Endothelial cell of umbilical vein (primary cell): ENCODE measurements at regions not wholly inside any gene's neighbourhood (a gene's known extent, or its start where the extent isn't known, plus 50 kb on each side); places are given as distances from the start of the nearest gene placed in this dataset.
"Not testable (repeated sequence)": the region's sequence is repeated elsewhere in the genome, so short reads cannot be mapped to it uniquely, and the experiment has no call there.

Experiments
- BruUV-seq: library from RNA; stranded (reverse); fragments of 400-500 nt; replicated peaks from 2 replicates; lab custom pipeline; 2021; lab: Mats Ljungman, UMichigan
- CTCF ChIA-PET: fragments of 300-600, 350-600 bp; sonication (Branson Sonifier 250); formaldehyde crosslinking; loops from one replicate; lab custom pipeline; 2021; ENCODE audit warnings: antibody characterized with exemption, inconsistent platforms; lab: Charles Lee
- POLR2A ChIA-PET: fragments of 300-600, 350-600 bp; sonication (Branson Sonifier 250); formaldehyde crosslinking; loops from one replicate; lab custom pipeline; 2021; ENCODE audit warnings: antibody characterized with exemption, inconsistent platforms; lab: Charles Lee
- DNase-seq: peaks from one replicate; pipeline ENCODE4 v3.0.0-alpha.2; 2011; ENCODE audit warnings: low read depth, low spot score
- FAIRE-seq: peaks from 2 replicates; lab custom pipeline; 2011; peaks lifted over from hg19 to GRCh38; lab: Jason Lieb, UNC
- H2AFZ ChIP-seq: 2 replicates; pipeline ENCODE4 v1.6.0; 2012; ENCODE audit warnings: low read depth, low read length, control low read depth, inconsistent platforms
- H3K27ac ChIP-seq: 2 replicates; pipeline ENCODE4 v1.5.1; 2011; ENCODE audit warnings: low read depth, mild to moderate bottlenecking, control low read depth, low read length, moderate library complexity; ENCODE audit not compliant: insufficient read depth
- H3K27me3 ChIP-seq, 2 experiments: 2 replicates each; pipeline versions ENCODE4 v1.6.0 to v1.6.1; 2011; ENCODE audit warnings: low read length in 2 of 2, mixed read lengths in 1 of 2; ENCODE audit not compliant: control insufficient read depth in 2 of 2, insufficient read depth in 2 of 2
- H3K36me3 ChIP-seq, 2 experiments: 2 replicates in 1 of 2; 3 replicates in 1 of 2; pipeline ENCODE4 v1.5.1; 2011; ENCODE audit warnings: low read length in 2 of 2, mild to moderate bottlenecking in 1 of 2, moderate library complexity in 1 of 2; ENCODE audit not compliant: control insufficient read depth in 2 of 2, insufficient read depth in 2 of 2; ENCODE audit errors: extremely low read depth in 1 of 2
- H3K4me1 ChIP-seq: 3 replicates; pipeline ENCODE4 v1.5.1; 2011; ENCODE audit warnings: mild to moderate bottlenecking, low read length; ENCODE audit not compliant: control insufficient read depth, insufficient read depth; ENCODE audit errors: extremely low read depth
- H3K4me2 ChIP-seq: 2 replicates; pipeline ENCODE4 v1.6.1; 2011; ENCODE audit warnings: low read length, control low read depth, mixed read lengths; ENCODE audit not compliant: insufficient read depth
- H3K4me3 ChIP-seq, 3 experiments: fragments of 200-600 bp in 1 of 3; sonication (generic), shearing (Covaris generic) in 1 of 3; replicated peaks in 1 of 3; 2 replicates each; pipeline ENCODE4 v1.5.1; 2011 to 2016; ENCODE audit warnings: control low read depth in 3 of 3, low read length in 3 of 3, mild to moderate bottlenecking in 2 of 3, inconsistent platforms in 1 of 3, low read depth in 1 of 3, moderate library complexity in 1 of 3; ENCODE audit not compliant: insufficient read depth in 1 of 3
- H3K79me2 ChIP-seq: 2 replicates; pipeline ENCODE4 v1.6.0; 2012; ENCODE audit warnings: low read length, inconsistent platforms; ENCODE audit not compliant: control insufficient read depth, insufficient read depth
- H3K9ac ChIP-seq: replicated peaks from 2 replicates; pipeline ENCODE3; 2011; ENCODE audit warnings: low read length, control low read depth; ENCODE audit not compliant: insufficient read depth; ENCODE audit errors: extremely low read depth
- H3K9me1 ChIP-seq: replicated peaks from 3 replicates; pipeline ENCODE4 v1.6.0; 2011; ENCODE audit warnings: mild to moderate bottlenecking, low read length; ENCODE audit not compliant: control insufficient read depth, insufficient read depth; ENCODE audit errors: extremely low read depth
- H3K9me3 ChIP-seq: replicated peaks from 2 replicates; pipeline ENCODE4 v1.5.1; 2012; ENCODE audit warnings: low read length, inconsistent platforms; ENCODE audit not compliant: control insufficient read depth, insufficient read depth
- H4K20me1 ChIP-seq: replicated peaks from 2 replicates; pipeline ENCODE3; 2011; ENCODE audit warnings: mild to moderate bottlenecking, low read length; ENCODE audit not compliant: control insufficient read depth, insufficient read depth; ENCODE audit errors: extremely low read depth
- MAX ChIP-seq: IDR thresholded peaks from 2 replicates; pipeline ENCODE4 v1.6.1; 2011; ENCODE audit not compliant: insufficient read depth, insufficient read length
- MYC ChIP-seq: IDR thresholded peaks from one replicate; pipeline ENCODE4 v1.6.1; 2011; ENCODE audit warnings: mild to moderate bottlenecking, low read depth, low read length
- dilution Hi-C: fragments of 300-500 bp; cut with MboI; formaldehyde crosslinking; loops from one replicate; pipeline ENCODE4 v1.15.0; 2019; ENCODE audit warnings: low sequenced_read_pairs; ENCODE audit not compliant: extremely low pct_ligation_motif_present
- intact Hi-C: fragments of 100-400 bp; cut with micrococcal nuclease; formaldehyde crosslinking; loops from one replicate; pipeline ENCODE4 v1.10.0; 2022

DNA sequence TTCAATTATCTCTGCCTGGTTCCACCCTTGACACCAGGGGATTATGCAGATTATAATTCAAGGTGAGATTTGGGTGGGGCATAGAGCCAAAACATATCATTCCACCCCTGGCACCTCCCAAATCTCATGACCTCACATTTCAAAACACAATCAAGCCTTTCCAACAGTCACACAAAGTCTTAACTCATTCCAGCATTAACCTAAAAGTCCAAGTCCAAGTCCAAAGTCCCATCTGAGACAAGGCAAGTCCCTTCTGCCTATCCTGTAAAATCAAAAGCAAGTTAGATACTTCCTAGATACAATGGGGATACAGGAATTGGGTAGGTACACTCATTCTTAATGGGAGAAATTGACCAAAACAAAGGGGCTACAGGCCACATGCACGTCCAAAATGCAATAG is 73.7 kb upstream of the SLC24A3 start:
- FAIRE-seq, result no peak
- dilution Hi-C loops (no loop called here), intact Hi-C loops (no loop called here)
- H3K27ac ChIP-seq, result no peak overlapping the region
- no peak overlapping the region for H3K4me2 ChIP-seq
- BruUV-seq, result no TSS peak
- ChIA-PET CTCF (no interaction called here), POLR2A (no interaction called here)
- no peak overlapping the region for H3K4me3 ChIP-seq
- no peaks in the 10 kb centered on the region for H3K4me1 ChIP-seq
- no peaks in the 10 kb centered on the region for H3K27me3 ChIP-seq
- no peaks in the 10 kb centered on the region for H4K20me1 ChIP-seq
- no peaks in the 10 kb centered on the region for H3K9me1 ChIP-seq
- no peaks in the 10 kb centered on the region for H3K79me2 ChIP-seq
- no peak for DNase-seq
- peaks cover 10% of the 10 kb centered on the region for H3K9me3 ChIP-seq
- H3K9ac ChIP-seq, result no peak overlapping the region
- H3K36me3 ChIP-seq, result no peaks in the 10 kb centered on the region
- no peak overlapping the region for H2AFZ ChIP-seq
- TF ChIP-seq MAX (no peak), MYC (no peak)

DNA sequence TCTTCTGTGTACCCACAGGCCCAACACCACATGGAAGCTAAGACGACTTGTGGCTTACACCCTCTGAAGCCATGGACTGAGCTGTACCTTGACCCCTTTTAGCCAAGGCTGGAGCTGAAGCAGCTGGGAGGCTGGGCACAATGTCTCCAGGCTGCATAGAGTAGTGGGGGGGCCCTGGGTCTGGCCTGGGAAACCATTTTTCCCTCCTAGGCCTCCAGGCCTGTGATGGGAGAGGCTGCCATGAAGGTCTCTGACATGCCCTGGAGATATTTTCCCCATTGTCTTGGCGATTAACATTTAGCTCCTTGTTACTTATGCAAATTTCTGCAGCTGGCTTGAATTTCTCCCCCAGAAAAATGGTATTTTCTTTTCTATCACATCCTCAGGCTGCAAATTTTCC is 72.9 kb upstream of the SLC24A3 start:
- H3K9me1 ChIP-seq, H3K9ac ChIP-seq, H3K27ac ChIP-seq, H3K4me3 ChIP-seq, DNase-seq, H3K79me2 ChIP-seq, H3K4me1 ChIP-seq, intact Hi-C loops, FAIRE-seq, H3K36me3 ChIP-seq, dilution Hi-C loops, H3K4me2 ChIP-seq, H4K20me1 ChIP-seq, H3K9me3 ChIP-seq, CTCF ChIA-PET, H3K27me3 ChIP-seq, POLR2A ChIA-PET, BruUV-seq, H2AFZ ChIP-seq: not testable (repeated sequence)
